ENCODE measurements at regions not wholly inside any gene's neighbourhood (a gene's known extent, or its start where the extent isn't known, plus 50 kb on each side); places are given as distances from the start of the nearest gene placed in this dataset.
"Not testable (repeated sequence)": the region's sequence is repeated elsewhere in the genome, so short reads cannot be mapped to it uniquely, and the experiment has no call there.

- ATAC-seq = no peak
These were observed 256.3 kb upstream of the RFC3 start for GRCh38 chr13:33561627-33562026.

- ATAC-seq = no peak
These were observed 246.3 kb upstream of the RFC3 start for GRCh38 chr13:33571618-33572017.

GRCh38 chr13:33572322-33572721 is 245.6 kb upstream of the RFC3 start:
- ATAC-seq = not testable (repeated sequence)

DNA sequence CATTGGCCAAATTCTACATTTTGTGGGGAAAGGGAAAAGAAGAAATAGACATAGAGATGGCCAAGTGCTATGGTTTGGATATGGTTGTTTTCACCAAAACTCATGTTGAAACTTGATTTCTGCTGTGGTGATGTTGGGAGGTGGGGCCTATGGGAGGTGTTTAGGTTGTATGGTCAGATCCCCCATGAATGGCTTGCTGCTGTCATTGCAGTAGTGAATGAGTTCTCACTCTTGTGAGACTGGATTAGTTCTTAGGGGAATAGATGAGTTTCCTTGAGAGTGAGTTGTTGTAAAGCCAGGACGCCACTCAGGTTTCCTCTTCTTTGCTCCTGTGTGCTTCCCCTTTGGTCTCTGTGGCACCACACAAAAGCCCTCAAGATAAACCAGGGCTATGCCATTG is 242.6 kb upstream of the RFC3 start:
- ATAC-seq = no peak

DNA sequence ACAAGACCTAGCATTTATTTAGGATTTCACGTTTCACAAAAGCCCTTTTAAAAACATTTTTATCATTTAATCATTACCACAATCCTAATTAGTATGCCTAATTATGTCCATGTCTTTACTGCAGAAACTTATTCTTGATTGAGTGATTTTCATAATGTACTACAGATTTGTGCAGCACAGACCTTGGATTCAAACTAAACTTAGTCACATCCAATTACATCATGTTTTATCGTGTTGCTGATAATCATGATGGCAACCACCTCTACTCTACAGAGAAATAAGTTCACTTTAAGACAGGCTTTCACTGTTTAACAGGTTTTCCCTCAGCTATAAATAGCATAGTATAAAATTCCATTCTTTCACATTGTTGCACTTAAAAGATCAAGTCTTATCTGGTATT is 240.9 kb upstream of the RFC3 start:
- no peak for ATAC-seq

DNA sequence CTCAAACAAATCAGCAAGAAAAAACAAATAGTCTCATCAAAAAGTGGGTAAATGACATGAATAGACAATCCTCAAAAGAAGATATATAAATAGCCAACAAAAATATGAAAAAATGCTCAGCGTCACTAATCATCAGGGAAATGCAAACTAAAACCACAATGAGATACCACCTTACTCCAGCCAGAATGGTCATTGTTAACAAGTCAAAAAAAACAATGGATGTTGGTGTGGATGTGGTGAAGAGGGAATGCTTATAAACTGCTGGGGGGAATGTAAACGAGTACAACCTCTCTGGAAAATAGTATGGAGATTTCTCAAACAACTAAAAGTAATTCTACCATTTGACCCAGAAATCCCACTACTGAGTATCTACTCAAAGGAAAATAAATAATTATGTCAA is 239.2 kb upstream of the RFC3 start:
- ATAC-seq = no peak

DNA sequence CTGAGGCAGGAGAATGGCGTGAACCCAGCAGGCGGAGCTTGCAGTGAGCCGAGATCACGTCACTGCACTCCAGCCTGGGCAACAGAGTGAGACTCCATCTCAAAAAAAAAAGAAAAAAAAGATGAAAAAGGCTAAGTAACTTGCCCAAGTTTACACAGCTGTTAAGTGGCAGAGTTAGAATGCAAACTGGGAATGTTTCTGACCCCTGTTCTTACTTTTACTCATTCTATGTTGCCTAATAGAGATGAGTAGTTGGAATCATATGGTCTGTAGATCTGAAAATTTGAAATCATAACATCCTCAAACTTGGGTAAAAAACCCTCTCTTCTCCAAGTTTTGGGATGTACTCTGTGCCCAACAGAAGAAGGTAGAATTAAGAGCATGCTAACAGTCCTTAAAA is 235.8 kb upstream of the RFC3 start:
- ATAC-seq = no peak

DNA sequence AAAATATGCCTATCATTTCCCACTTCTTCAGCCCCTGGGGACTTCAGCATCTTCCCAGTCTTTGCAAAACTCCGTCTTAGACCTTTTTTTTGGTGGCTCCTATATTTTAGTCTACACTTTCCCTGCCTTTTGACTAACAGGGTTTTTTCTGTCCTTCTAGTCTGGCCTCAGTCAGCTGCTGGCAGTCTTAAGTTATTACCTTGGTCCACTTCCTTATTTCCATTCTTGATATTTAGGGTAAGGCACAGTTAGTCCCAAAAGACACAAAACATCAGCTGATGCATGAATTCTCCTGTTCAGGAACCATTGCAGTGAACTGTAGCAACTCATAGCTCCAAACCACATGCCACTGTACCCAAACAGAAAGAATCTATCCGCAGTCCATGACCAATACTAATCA is 234.6 kb upstream of the RFC3 start:
- no peak for ATAC-seq

- no peak for ATAC-seq
These were observed 227.0 kb upstream of the RFC3 start for GRCh38 chr13:33590936-33591335.

DNA sequence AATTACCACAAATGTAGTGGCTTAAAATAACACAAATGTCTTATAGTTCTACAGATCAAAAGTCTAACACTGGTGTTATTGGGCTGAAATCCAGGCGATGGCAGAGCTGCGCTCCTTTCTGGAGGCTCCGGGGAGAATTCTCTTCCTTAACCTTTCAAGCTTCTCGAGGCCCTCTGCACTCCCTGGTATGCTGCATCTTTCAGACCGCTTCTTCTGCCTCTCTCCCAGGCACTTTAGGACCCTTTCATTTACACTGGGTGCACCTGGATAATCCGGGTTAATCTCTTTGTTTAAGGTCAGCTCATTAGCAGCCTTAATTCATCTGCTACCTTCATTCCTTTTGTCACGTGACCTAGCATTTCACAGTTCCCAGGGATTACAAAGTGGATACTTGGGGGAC is 211.3 kb upstream of the RFC3 start:
- ATAC-seq = no peak

DNA sequence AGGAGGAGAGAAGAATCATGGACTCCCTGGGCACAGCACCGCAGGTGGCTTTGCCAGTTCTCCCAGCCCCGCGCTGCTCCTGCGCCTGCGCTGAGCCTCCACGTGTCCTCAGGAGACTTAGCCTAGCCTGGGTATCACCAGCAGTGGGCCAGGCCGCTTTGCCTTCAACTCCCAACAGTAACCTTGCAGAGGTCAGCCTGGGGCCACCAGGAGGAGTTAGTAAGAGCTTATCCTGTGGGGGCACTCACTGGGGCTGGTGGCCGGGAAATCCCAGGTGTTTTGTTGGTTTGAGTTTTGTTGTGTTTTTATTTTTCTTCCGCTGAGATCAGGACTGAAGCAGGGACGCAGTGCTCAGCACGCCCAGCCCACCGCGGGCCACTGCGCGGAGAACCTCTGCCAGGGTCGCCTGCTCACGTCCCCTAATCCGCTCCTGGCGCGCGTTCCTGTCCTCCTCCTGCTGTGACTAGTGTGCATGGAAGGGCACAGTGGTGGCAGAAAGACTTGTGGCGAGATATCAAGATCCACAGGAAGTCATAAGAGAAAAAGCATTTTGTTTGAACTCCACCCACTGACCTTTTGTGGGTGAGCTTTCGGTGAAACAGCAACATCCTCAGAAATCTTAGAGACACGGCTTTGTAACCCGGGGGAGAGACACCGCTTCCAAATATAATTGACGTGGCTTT is 207.4 kb upstream of the RFC3 start:
- ATAC-seq = peak; percentile 60 to 72

DNA sequence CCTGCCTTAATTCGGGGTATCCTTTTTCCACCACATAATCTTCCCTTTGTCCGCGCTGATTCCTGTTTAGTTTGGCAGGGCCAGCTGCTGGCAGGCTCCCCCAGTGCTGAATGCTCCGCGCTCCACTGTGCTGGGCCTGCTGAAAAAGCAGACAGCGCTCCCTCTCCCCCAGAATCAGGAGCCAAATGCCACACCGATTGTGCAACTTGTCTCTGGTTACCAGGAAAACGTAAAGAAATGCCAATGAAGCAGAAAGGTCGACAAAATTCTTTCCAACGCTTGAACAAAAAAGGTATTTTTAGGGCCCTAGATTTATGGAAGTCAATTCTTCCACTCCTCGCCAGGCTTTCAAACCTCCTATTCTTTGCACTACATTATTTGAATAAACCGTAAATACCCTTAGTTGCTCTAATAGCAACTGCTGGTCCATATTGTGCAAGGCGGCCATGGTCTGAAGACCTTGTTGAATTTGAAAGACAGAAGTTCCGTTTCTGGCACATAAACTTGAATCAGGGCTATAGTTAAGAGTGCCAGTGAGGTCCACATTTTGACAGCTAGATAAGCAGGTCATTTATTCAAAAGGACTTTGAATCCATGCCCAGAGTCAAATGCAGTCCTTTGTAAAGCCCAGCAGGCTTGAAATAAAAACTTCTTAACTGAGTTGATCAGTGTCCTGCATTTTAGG is 206.7 kb upstream of the RFC3 start:
- no peak for ATAC-seq

GRCh38 chr13:33612641-33613638 is 205.0 kb upstream of the RFC3 start:
- peak; percentile 60 to 61 for ATAC-seq

DNA sequence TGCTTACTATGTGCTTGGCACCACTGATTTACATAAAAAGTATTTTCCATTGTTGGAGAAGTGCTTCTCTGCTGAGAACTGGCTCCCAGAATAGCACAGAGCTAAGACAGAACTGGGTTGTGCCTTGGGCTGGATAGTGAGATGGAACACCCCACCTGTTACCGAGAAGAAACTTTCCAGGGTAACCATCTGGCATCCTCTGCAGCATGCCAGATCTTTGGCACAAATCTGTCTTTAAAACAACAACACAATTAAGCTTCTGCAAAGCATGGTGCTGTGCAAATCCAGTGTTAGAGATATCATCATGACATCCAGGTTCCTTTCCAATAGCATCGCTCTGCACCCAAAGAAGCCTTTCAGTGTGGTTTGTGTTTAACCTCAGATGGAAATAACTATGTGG is 202.5 kb upstream of the RFC3 start:
- no peak for ATAC-seq

DNA sequence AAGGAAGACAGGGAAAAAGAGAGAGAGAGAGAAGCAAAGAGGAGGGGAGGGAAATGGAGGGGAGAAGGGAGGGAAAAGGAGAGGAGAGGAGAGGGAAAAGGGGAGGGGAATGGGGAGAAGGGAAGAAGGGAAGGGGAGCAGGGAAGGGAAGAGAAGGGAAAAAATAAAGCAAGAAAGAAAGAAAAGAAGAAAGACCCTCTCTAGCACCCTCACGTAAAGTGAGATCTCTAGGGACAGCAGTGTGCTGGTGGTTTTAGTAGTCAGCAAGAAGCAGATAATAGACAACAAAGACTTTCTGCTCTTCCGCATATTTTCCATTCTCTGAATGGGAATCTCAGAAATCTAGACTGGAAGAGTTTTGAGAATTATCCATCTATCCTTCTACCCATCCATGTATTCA is 201.8 kb upstream of the RFC3 start:
- no peak for ATAC-seq

- ATAC-seq = peak; percentile 60 to 69
These were observed 200.9 kb upstream of the RFC3 start for GRCh38 chr13:33617055-33617454.

DNA sequence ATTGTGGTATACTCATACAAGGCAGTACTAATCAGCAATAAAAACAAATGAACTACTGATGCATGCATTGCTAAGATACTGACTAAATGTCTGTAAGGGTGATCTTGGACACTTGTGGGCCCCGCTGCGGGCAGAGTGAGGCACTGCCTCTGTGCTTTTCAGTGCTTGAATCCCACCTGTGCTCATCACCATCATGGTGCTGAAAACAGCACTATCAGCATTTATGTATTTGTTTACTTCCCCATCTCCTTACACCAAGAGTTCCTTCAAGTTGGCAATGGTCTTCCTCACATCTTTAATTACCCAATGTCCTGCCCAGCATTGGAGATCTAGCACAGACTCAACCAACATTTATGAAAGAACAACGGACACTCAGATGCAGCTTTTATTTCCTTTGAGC is 193.7 kb upstream of the RFC3 start:
- ATAC-seq = no peak

- ATAC-seq = no peak
These were observed 193.2 kb upstream of the RFC3 start for GRCh38 chr13:33624740-33625139.

DNA sequence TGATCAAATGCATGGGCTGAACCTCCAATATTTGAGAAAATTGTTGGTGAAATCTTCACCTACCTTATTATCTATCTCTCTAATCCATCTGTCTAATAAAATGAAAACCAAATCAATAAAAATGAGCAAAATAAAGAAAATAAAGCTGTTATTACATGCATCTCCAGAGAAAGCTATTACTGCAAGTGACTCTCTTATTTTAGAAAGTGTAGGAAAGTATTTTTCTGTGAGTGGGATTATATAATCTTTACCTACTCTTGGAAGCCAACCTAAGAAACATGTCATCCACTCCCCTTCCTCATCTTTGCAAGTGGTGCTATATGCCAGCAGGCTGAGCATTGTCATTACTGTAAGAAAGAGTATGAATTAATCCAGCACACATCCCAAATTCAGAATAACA is 191.5 kb upstream of the RFC3 start:
- no peak for ATAC-seq

- ATAC-seq = no peak
These were observed 189.3 kb upstream of the RFC3 start for GRCh38 chr13:33628662-33629061.

DNA sequence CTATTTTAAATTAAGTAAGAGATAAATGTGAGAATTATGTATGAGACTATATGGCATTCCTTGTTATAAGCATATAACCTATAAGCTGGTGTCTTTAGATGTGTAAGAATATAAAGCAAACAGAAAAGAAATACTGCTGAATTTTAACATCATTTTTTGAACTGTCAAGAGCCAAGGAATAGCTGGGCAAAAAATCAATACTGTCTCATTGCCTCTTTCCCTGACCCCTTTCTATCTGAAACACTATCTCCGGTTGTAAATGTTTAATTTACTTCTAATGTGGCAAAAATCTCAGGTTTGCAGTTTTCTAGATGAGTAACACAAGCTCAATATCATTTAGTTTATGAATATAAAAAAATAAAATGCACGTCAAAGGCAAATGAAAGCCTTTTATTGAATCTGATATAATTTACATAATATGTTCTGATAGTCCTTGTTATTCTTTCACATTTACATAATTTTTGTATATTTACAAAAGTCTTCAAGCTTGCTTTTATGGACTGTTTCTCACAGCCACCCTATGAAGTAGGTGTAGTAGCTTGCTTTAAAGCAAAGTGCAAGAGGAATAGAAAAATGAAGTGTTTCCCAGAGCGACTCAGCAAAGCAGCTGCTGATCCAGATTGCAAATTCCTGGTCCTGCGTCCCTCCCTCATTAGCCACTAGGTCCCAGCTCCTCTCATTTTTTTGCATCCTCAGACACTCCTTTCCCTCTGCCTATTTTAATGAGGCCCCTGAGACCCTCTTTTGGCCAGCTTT is 188.2 kb upstream of the RFC3 start:
- ATAC-seq = no peak

GRCh38 chr13:33633701-33634545 is 184.0 kb upstream of the RFC3 start:
- ATAC-seq = no peak

Data from activated CD4-positive, CD25-positive, alpha-beta regulatory T cell treated with anti-CD3 and anti-CD28 coated beads, Interleukin-2, amount 50 U/mL, for 24 hours (primary cell).